ENCODE measurements at regions not wholly inside any gene's neighbourhood (a gene's known extent, or its start where the extent isn't known, plus 50 kb on each side); places are given as distances from the start of the nearest gene placed in this dataset.
A peak's percentile ranks its signal among the peaks of the same experiment; 100 is the strongest.

- H3K4me3 Mint-ChIP-seq = no peak overlapping the region
- no peak for DNase-seq (ENCODE audit: low spot score in 2 of 2, unreplicated experiment in 2 of 2)
- TF ChIP-seq CTCF (IDR thresholded peaks at IDR 0.05; ENCODE audit: unreplicated experiment) = no peak
- no peaks in the 10 kb centered on the region for H3K27me3 Mint-ChIP-seq (ENCODE audit: low read depth)
- peaks cover 15% of the 10 kb centered on the region for H3K4me1 Mint-ChIP-seq
- no peaks in the 10 kb centered on the region for H3K9me3 Mint-ChIP-seq
- H3K36me3 Mint-ChIP-seq = no peaks in the 10 kb centered on the region
- H3K27ac Mint-ChIP-seq = peak overlapping the region; percentile 83
Measured at GRCh38 chr5:125719681-125720347, 703.4 kb upstream of the GRAMD2B start.

- Mint-ChIP-seq H3K27me3 (ENCODE audit: low read depth) (no peaks in the 10 kb centered on the region), H3K4me1 (peaks cover 15% of the 10 kb centered on the region), H3K9me3 (no peaks in the 10 kb centered on the region), H3K27ac (peak overlapping the region; percentile 83), H3K4me3 (no peak overlapping the region), H3K36me3 (no peaks in the 10 kb centered on the region)
- no peak for TF ChIP-seq CTCF (IDR thresholded peaks at IDR 0.05; ENCODE audit: unreplicated experiment)
- no peak for DNase-seq (ENCODE audit: low spot score in 2 of 2, unreplicated experiment in 2 of 2)
Measured at GRCh38 chr5:125720348-125720685, 702.9 kb upstream of the GRAMD2B start.

GRCh38 chr5:125720721-125721120, 702.5 kb upstream of the GRAMD2B start:
- Mint-ChIP-seq H3K27me3 (ENCODE audit: low read depth) (no peaks in the 10 kb centered on the region), H3K4me1 (peaks cover 15% of the 10 kb centered on the region), H3K9me3 (no peaks in the 10 kb centered on the region), H3K4me3 (no peak overlapping the region), H3K27ac (no peak overlapping the region), H3K36me3 (no peaks in the 10 kb centered on the region)
- TF ChIP-seq CTCF (IDR thresholded peaks at IDR 0.05; ENCODE audit: unreplicated experiment) = no peak
- DNase-seq (ENCODE audit: low spot score in 2 of 2, unreplicated experiment in 2 of 2) = no peak

GRCh38 chr5:125722550-125722949, 700.7 kb upstream of the GRAMD2B start:
- Mint-ChIP-seq H3K4me3 (no peak overlapping the region), H3K36me3 (no peaks in the 10 kb centered on the region), H3K4me1 (peaks cover 15% of the 10 kb centered on the region), H3K27me3 (ENCODE audit: low read depth) (no peaks in the 10 kb centered on the region), H3K9me3 (no peaks in the 10 kb centered on the region), H3K27ac (no peak overlapping the region)
- DNase-seq (ENCODE audit: low spot score in 2 of 2, unreplicated experiment in 2 of 2) = no peak
- no peak for TF ChIP-seq CTCF (IDR thresholded peaks at IDR 0.05; ENCODE audit: unreplicated experiment)

- no peaks in the 10 kb centered on the region for H3K4me1 Mint-ChIP-seq
- no peak for DNase-seq (ENCODE audit: low spot score in 2 of 2, unreplicated experiment in 2 of 2)
- peaks cover 16% of the 10 kb centered on the region for H3K9me3 Mint-ChIP-seq
- no peak overlapping the region for H3K4me3 Mint-ChIP-seq
- peaks cover 2% of the 10 kb centered on the region for H3K36me3 Mint-ChIP-seq
- no peak for TF ChIP-seq CTCF (IDR thresholded peaks at IDR 0.05; ENCODE audit: unreplicated experiment)
- no peak overlapping the region for H3K27ac Mint-ChIP-seq
- H3K27me3 Mint-ChIP-seq (ENCODE audit: low read depth) = no peaks in the 10 kb centered on the region
Measured at GRCh38 chr5:125725691-125726090, 697.5 kb upstream of the GRAMD2B start.

GRCh38 chr5:125743939-125744338, 679.3 kb upstream of the GRAMD2B start:
- TF ChIP-seq CTCF (IDR thresholded peaks at IDR 0.05; ENCODE audit: unreplicated experiment) = no peak
- no peak overlapping the region for H3K27ac Mint-ChIP-seq
- peaks cover 4% of the 10 kb centered on the region for H3K4me1 Mint-ChIP-seq
- H3K9me3 Mint-ChIP-seq = peaks cover 27% of the 10 kb centered on the region
- peaks cover 6% of the 10 kb centered on the region for H3K36me3 Mint-ChIP-seq
- DNase-seq (ENCODE audit: low spot score in 2 of 2, unreplicated experiment in 2 of 2) = no peak
- H3K4me3 Mint-ChIP-seq = no peak overlapping the region
- no peaks in the 10 kb centered on the region for H3K27me3 Mint-ChIP-seq (ENCODE audit: low read depth)
